Retinal pigment epithelial cell (primary cell): ENCODE measurements at regions not wholly inside any gene's neighbourhood (a gene's known extent, or its start where the extent isn't known, plus 50 kb on each side); places are given as distances from the start of the nearest gene placed in this dataset.
"Not testable (repeated sequence)": the region's sequence is repeated elsewhere in the genome, so short reads cannot be mapped to it uniquely, and the experiment has no call there.

Source experiments
- DNase-seq: peaks from one replicate; pipeline ENCODE4 v3.0.0-alpha.2; 2010; ENCODE audit warnings: low read depth
- H3K4me3 ChIP-seq: 2 replicates; pipeline ENCODE4 v1.5.1; 2011; ENCODE audit warnings: mild to moderate bottlenecking, low read length, control low read depth, moderate library complexity
- TF ChIP-seq, protein P1 (sequence below): conservative IDR thresholded peaks from 2 replicates; pipeline ENCODE4 v1.5.1; 2011; ENCODE audit warnings: low read depth, low read length, control low read depth, inconsistent platforms

DNA sequence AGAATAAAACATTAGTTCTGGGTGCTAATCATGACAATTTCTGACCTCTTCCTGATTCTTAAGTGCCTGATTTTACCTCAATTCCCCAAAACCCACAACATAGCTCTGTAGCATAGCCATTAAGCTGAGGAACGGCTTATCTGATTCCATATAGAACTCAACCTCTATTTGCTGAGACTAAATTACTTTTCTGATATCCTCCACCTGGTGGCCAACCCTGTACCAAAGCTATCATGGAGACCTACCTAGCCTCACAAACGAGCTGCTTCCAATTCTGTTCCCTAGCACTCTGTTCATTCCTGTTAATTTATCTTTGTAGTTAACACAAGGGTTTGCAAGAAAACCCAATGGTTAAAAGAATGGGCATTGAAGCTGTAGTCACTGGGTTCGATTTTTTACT lies 245.2 kb downstream of the PLOD2 start:
- TF ChIP-seq, protein P1, sequence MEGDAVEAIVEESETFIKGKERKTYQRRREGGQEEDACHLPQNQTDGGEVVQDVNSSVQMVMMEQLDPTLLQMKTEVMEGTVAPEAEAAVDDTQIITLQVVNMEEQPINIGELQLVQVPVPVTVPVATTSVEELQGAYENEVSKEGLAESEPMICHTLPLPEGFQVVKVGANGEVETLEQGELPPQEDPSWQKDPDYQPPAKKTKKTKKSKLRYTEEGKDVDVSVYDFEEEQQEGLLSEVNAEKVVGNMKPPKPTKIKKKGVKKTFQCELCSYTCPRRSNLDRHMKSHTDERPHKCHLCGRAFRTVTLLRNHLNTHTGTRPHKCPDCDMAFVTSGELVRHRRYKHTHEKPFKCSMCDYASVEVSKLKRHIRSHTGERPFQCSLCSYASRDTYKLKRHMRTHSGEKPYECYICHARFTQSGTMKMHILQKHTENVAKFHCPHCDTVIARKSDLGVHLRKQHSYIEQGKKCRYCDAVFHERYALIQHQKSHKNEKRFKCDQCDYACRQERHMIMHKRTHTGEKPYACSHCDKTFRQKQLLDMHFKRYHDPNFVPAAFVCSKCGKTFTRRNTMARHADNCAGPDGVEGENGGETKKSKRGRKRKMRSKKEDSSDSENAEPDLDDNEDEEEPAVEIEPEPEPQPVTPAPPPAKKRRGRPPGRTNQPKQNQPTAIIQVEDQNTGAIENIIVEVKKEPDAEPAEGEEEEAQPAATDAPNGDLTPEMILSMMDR = no peak
- no peak overlapping the region for H3K4me3 ChIP-seq
- DNase-seq = no peak

DNA sequence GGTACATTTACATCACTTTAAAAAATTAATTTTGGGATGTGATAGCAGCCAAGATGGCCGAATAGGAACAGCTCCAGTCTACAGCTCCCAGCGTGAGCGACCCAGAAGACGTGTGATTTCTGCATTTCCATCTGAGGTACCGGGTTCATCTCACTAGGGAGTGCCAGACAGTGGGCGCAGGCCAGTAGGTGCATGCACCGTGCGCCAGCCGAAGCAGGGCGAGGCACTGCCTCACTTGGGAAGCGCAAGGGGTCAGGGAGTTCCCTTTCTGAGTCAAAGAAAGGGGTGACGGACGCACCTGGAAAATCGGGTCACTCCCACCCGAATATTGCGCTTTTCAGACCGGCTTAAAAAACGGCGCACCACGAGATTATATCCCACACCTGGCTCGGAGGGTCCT lies 233.2 kb downstream of the PLOD2 start:
- not testable (repeated sequence) for DNase-seq, H3K4me3 ChIP-seq

DNA sequence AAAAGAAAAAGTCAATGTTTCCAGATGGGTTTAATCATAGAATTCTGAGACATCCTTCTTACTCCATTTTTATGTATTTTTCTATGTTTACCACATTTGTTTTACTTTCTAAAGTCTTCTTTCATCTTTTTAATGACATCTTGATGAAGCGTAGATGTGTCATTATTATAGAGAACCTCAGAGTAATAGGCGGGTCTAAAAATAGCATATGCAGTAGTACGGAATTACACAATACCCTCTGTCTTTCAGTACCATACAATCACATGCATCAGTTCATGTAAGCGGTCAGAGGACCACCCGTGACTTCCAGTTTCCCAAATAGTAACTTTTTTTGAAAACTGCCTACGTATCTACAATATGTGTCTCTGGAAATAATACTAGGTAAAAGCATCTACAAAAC lies 224.0 kb downstream of the PLOD2 start:
- DNase-seq = no peak
- no peak overlapping the region for H3K4me3 ChIP-seq
- TF ChIP-seq, protein P1 = no peak

DNA sequence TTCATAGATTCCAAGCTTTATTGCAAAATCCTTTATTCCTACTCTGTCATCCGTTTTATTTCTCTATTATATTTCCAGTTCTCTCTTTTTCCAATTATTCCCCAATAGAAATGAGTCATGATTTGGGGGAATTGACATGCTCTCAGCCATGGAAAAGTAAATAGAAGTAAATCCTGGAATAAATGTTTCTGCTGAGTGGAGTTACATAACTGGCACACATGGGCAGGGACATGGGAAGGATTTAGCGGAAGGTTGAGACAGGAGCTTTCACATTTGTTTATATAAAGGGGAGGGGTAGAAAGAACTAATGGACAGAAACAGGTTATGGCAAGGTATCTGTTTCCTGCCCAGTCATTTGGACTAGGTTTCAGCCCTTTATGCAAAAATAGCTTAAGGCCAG lies 221.6 kb downstream of the PLOD2 start:
- DNase-seq = no peak
- no peak overlapping the region for H3K4me3 ChIP-seq
- TF ChIP-seq, protein P1 = no peak

DNA sequence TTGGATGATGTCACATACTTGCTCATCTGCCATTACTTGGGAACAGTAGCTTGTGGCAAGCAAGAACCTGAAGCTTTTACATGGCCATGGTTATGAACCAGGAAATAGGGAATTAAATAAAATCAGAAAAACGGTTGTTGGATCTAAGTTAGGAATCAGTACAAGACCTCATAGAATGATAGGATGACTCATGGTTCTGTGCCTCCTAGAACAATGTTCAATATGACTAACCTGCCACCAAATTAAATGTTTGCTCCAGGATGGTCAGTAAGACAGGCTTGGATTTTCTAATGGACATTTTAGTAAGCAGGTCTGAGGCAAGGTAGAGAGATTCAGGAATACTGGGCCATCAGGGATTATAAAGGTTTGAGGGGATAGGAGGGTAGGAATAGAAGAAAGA lies 218.9 kb downstream of the PLOD2 start:
- TF ChIP-seq, protein P1 = no peak
- no peak for DNase-seq
- H3K4me3 ChIP-seq = no peak overlapping the region

DNA sequence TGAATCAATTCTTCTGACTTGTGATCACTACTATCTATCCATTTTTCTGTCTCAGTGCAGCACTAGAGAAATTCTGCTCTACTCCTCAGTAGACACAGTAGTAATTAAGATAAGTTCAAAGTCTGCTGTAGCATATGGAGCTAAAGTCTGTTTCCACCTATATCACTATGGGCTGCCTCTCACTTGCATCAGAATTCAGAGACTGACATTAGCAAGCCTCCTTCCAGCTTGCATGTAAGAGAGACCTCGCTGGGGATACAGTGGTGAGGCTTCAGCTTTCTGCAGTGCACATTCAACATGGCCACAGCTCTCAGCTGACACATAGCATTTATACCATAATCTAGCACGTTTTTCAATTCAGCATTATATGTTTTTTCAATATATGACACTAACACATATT lies 217.0 kb downstream of the PLOD2 start:
- no peak overlapping the region for H3K4me3 ChIP-seq
- TF ChIP-seq, protein P1 = no peak
- no peak for DNase-seq

DNA sequence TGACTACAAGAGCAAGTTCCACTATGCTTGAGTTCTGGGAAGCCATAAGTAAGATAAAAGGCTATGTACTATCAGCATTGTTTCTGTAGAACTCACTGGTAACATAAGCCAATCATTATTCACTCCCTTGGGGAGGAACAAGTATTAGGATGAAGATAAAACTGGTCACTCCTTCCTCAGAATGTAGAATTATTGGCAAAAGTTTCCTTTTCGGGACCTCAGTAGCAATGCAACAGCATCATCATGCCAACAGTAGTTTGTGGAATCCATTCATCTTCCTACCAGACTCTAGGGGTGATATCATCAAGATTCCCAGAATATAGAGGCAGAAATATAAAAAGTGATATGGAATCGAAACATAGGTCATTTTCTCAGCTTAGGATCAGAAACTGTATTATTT lies 209.5 kb downstream of the PLOD2 start:
- DNase-seq = no peak
- H3K4me3 ChIP-seq = no peak overlapping the region
- TF ChIP-seq, protein P1 = no peak

DNA sequence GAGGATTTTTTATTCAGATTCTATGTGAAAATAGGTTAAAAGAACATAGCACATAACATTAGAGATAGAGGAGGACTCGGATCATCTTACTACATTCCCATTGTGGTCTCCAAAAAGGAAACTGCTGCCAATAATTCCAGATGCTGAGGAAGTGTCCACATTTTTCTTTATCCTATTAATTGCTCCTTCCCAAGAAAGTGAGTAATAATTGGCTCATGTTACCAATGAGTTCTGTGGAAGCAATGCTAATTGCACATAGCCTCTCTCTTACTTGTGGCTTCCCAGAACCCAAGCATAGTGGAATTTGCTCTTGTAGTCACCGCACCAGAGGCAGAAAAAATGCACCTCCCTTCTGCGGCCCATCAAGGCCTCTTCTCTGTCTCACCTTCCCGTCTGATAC lies 208.4 kb downstream of the PLOD2 start:
- TF ChIP-seq, protein P1 = no peak
- no peak overlapping the region for H3K4me3 ChIP-seq
- no peak for DNase-seq
